Activated T-helper 1 cell treated with anti-CD3 and anti-CD28 coated beads, Interleukin-2, amount 50 U/mL, for 16 hours (primary cell): ENCODE measurements at regions not wholly inside any gene's neighbourhood (a gene's known extent, or its start where the extent isn't known, plus 50 kb on each side); places are given as distances from the start of the nearest gene placed in this dataset.

Experiments
- DNase-seq, 2 donors: peaks; one replicate each; pipeline ENCODE4 v3.0.0-alpha.2; 2020; ENCODE audit warnings: low read depth in 1 of 2, low spot score in 1 of 2

GRCh38 chr1:184215274-184215925 is 163.9 kb downstream of the TSEN15 start:
- no peak for DNase-seq

DNA sequence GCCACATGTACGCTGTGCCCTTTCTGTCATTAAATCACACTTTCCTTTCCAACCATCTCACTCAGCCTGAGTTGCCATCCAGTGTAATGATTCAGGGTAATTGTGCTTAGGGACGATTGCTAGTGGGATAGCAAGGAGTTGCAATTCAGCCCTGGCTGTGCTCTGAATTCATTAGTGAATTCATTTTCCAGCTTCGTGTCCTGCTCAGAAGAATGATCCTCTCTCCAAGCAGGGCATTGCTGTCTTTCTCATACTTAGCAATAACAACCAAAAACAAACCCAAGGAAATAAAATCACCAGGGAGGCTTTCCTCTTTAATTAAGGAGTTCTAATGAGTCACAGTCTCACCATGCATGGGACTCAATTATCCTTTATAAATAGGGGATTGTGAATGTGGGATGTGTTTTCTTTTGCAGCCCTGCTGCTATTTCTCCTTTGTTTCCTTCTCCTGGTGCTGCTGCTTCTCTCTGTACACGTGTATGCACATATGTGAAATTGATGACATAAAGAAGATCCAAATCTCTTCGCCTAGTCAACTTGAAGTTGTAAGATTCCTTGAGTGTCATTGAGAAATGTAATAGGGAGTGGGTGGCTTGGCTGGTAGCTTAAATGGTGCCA is 167.0 kb downstream of the TSEN15 start:
- DNase-seq, result no peak

DNA sequence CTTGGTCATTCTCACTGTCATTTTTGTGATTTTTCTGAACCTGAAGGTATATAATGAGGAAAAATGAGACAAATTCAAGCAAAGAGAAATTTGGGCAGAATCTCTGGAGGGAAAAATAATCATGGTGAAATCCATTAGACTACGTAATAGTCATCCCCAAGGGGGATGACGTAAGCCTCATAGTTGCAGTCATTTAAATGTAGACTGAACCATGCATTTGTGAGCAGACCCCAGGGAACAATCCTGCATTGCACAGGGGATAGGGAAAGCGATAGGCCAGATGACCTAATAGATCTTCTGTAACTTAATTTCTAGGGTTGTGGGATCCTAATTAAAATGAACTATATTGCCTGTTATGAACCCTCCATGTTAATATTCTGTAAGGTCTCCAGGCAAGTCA is 167.4 kb upstream of the C1orf21 start:
- DNase-seq, result no peak

DNA sequence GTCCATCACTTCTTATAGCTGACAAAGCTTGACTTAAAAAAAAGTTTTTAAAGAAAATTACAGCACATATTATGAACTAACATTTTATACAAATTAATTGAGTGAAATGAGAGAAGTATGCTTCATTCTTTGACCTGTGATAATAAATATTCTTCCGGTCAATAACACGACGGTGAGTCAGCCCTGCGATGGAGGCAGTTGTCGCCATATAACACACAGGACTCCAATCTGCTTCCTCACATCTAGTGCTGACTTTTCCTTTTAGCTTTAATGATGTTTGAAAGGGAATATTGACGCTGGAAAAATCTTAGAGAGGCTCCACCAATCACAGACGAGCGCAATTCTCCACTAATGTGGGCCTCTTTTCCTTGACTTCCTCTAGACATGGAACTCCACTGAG is 166.9 kb upstream of the C1orf21 start:
- DNase-seq, result no peak

DNA sequence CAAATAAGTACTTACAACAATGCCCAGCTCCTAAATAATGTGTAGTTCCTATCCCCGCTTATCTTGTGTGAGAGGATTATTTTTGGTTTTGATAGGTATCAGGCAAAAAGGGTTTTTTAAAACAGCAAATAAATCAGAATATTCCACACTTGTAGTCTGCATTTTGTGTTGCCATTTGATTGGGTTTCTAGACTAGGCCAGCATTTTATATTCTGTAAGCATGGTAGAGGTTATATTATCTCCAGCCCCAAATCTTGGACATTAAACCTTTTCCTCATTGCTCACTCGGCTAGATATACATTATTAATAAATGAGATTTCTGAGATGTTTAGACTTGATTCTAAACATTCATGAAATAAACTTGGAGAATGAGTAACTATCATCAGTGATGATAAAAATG is 165.7 kb upstream of the C1orf21 start:
- no peak for DNase-seq

DNA sequence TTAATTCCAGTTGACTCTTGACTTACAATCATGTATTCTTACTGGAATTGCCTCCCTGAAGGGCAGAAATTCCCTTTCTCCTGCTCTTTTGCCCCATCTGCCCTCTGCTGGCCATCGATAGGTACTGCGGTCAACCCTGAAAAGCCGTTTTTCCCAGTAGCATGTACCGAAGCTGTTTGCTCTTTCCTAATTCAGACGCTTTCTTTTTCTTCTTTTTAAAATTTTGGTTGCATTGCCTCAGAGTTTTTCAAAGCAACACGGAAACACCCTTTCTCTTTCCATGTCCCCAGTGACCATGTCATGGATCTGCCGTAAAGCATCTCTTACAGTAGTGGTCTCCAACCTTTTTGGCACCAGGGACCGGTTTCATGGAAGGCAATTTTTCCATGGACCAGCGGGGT is 164.2 kb upstream of the C1orf21 start:
- DNase-seq, result peak in 1 of 2 donors; percentile 7

DNA sequence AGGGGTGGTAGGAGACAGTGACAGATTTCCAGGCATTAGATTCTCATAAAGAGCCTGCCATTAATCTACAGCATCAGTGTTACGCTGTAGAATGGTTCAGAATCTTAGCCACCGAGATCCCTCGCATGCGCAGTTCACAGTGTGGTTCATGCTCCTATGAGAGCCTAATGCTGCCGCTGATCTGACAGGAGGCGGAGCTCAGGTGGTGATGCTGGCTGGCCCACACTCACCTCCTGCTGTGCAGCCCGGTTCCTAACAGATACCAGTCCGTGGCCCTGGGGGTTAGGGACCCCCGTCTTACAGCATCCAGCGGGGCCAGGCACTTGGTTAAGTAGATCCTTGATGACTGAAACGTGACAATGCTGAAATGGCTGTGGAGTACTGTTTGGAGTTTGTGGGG is 163.6 kb upstream of the C1orf21 start:
- no peak for DNase-seq

- no peak for DNase-seq
Measured at GRCh38 chr1:184225283-184226099, 161.3 kb upstream of the C1orf21 start.

DNA sequence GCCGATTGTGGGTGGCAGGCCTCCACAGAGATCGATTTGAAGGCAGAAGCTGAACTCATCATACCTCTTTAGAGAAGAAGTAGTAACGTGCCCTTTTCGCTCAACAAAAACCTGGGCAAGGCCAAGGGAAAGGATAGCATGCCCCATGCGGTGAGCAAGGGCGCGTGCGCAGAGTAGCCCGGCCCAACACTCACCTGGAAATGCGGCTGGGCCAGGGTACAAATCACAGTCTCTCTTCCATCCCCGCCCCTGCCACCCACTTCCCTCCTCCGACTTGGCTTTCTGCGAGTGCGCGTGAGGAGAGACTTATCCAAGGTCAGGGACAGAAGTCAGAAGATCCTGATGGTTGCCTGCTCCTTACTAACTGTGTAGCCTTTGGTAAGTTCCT is 160.7 kb upstream of the C1orf21 start:
- no peak for DNase-seq

- DNase-seq, result no peak
Measured at GRCh38 chr1:184228558-184228957, 158.3 kb upstream of the C1orf21 start.

- DNase-seq, result no peak
Measured at GRCh38 chr1:184237588-184237987, 149.2 kb upstream of the C1orf21 start.

DNA sequence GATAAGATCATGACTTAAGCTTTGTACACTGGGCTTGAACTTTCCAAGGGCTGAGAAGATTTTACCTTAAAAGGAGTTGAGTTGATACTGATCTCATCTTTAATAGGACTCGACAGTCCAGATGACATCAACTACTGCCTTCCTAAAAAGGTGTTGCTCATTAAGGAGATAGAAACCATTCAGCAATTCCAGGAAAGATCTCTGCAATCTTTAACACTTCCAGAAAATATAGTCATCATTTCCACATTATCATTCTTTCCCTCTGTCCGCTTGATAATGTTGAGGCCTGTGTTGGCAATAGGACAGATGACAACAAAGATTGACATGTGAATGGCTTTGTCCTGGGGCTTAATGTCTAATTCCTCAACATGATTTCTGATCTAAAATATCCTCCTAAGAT is 145.4 kb upstream of the C1orf21 start:
- no peak for DNase-seq

GRCh38 chr1:184242507-184242943 is 144.3 kb upstream of the C1orf21 start:
- DNase-seq, result no peak

DNA sequence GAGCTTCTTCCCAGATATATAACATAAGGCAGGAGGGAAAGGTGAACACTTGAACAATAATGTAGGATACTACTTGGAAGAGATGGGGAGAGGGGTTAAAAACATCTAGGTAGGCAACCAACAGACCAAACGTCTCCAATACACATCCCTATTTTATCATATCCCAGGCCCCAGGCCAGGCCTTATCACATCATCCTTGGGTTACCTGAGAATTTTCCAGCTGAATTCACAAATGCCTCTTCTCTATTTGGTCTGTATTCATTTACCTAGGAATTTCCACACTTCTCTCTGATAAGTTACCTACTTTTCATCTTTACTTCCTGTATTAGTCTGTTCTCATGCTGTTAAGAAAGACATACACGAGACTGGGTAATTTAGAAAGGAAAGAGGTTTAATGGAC is 141.9 kb upstream of the C1orf21 start:
- DNase-seq, result no peak

DNA sequence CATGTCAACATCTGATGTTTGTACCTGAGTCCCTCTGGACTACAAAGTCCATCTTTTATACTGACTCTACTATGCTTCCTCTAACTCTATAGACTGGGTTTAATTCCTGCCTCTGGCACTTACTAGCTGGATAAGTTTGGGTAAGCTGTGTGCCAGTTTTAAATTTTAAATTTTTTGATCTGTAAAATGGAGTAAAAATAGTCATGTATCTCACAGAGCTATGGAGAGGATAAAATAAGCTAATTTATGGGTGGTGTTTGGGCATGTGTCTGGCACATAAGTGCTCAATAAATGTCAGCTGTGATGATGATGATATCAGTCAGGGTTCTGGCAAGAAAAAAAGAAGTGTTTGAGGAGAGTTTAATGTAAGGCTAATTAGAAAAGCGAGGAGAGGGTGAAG is 139.2 kb upstream of the C1orf21 start:
- no peak for DNase-seq

DNA sequence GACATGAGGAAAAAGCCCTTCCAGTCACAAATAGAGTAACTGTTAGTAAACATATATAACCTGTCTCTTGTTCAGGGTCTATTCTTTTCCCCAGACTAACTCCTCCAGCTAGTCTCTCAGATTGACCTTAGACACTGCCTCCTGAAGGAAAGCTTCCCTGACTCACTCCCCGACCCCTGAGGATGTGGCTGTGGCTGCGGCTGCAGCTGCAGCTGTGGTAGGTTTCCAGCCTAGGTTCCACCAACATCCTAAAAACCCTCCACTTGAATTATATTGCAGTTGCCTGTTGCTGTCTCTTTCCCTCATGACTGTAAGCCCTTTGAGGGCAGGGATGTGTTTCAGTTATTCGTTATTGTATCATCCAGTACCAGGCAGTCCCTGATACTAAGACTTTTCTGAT is 132.9 kb upstream of the C1orf21 start:
- DNase-seq, result no peak

DNA sequence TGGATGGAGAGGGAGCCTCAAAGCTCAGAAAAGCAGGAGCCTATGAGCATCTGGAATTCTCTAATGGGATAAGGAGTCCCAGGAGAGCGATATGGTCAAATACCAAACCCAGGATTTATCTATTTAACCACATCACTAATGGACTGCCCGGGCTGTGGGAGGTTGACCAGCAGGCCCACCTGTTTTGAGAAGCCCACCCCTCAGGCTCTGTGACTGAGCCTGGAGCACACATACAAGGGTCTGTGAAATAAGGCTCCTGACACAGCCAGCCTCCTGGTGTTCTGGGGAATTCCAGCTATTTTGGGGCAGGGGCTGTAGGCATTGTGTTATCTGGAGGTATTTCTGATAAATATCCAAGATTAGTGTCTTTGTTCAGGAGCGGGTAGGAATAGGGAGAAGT is 132.0 kb upstream of the C1orf21 start:
- DNase-seq, result no peak

- DNase-seq, result no peak
Measured at GRCh38 chr1:184255560-184255959, 131.3 kb upstream of the C1orf21 start.

GRCh38 chr1:184257873-184258272 is 129.0 kb upstream of the C1orf21 start:
- DNase-seq, result no peak

GRCh38 chr1:184258525-184258924 is 128.3 kb upstream of the C1orf21 start:
- no peak for DNase-seq

GRCh38 chr1:184260382-184260781 is 126.4 kb upstream of the C1orf21 start:
- no peak for DNase-seq

- no peak for DNase-seq
Measured at GRCh38 chr1:184262109-184262508, 124.7 kb upstream of the C1orf21 start.
